Memory B cell (primary cell): ENCODE measurements at regions not wholly inside any gene's neighbourhood (a gene's known extent, or its start where the extent isn't known, plus 50 kb on each side); places are given as distances from the start of the nearest gene placed in this dataset.
A peak's percentile ranks its signal among the peaks of the same experiment; 100 is the strongest.

Experiments used
- ATAC-seq: fragments of 150-1000 bp; cut with Tn5 transposase; 2 replicates; pipeline ENCODE4 v1.10.0; 2021; ENCODE audit warnings: low read depth, mild to moderate bottlenecking, moderate library complexity
- DNase-seq, 2 donors: peaks; one replicate each; pipeline ENCODE4 v3.0.0; 2022; ENCODE audit warnings: low spot score in 2 of 2
- H3K27ac Mint-ChIP-seq: one replicate; pipeline ENCODE4 v1.8.0; 2022; ENCODE audit warnings: mild to moderate bottlenecking, moderate library complexity, mixed read lengths
- H3K27me3 Mint-ChIP-seq: one replicate; pipeline ENCODE4 v1.8.0; 2022; ENCODE audit warnings: mixed read lengths
- H3K36me3 Mint-ChIP-seq: one replicate; pipeline ENCODE4 v1.8.0; 2022; ENCODE audit warnings: mild to moderate bottlenecking, mixed read lengths
- H3K4me1 Mint-ChIP-seq: one replicate; pipeline ENCODE4 v1.8.0; 2022; ENCODE audit warnings: mixed read lengths
- H3K4me3 Mint-ChIP-seq: one replicate; pipeline ENCODE4 v1.8.0; 2022; ENCODE audit warnings: mild to moderate bottlenecking, moderate library complexity, mixed read lengths
- H3K9me3 Mint-ChIP-seq: one replicate; pipeline ENCODE4 v1.8.0; 2022; ENCODE audit warnings: mixed read lengths

DNA sequence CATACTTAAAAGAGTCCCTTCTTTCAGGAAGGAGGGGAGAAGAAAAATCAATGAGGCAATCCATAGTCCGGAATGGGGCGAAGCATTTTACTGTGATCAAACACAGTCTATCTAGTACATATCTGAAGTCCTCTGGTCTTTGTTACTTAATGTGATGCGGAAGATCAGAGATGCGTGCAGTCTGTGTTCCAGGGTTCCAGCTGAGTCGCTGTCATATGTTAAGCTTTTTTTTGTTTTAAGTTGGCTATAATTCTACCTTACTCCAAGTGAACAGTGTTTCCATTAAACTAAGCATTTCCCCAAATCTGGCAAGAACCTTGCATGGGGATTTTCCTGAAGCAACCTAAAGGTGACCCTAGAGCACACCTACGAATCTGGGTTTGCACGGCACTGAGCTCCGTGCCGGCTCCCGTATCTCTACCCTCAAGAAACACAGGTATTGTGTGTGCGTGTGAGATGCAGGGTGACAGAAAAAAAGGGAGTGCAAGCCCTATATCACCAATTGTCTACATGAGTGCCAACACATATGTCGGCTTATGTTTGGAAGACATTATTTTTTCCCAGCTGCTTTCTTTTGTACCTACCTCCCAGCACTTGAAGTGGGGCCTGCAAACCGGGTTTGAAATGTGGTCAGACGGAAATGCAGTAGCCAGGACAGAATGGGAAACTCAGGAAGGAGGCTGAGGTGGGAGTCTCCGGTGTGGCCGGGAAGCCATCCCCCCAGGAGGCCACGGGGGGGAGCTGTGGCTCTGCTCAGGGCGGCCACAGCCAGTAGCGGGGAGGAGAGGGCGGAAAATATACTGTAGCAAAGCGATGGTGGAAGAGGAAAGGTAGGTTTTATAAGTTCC is 435.8 kb upstream of the MGMT start:
- no peak for ATAC-seq
- Mint-ChIP-seq H3K4me1 (no peaks in the 10 kb centered on the region), H3K9me3 (no peaks in the 10 kb centered on the region), H3K27ac (no peak overlapping the region), H3K4me3 (no peak overlapping the region), H3K36me3 (no peaks in the 10 kb centered on the region), H3K27me3 (peaks cover 6% of the 10 kb centered on the region)
- peak; percentile 2 to 14 for DNase-seq

DNA sequence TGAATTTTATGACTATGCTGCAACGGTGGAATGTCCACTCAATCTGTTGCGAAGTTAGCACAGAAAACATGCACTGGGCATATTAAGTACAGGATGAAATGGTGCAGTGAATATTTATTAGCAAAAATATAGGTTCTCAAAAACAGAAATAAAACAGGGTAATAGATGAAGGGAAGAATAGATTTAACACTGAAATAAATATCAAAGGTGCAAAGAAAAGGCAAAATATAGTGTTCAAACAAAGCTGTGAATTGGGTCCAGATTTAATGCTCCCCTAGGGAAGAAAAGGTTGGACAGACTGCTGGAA is 435.2 kb upstream of the MGMT start:
- Mint-ChIP-seq H3K4me3 (no peak overlapping the region), H3K4me1 (no peaks in the 10 kb centered on the region), H3K36me3 (no peaks in the 10 kb centered on the region), H3K27ac (no peak overlapping the region), H3K27me3 (peaks cover 6% of the 10 kb centered on the region), H3K9me3 (no peaks in the 10 kb centered on the region)
- ATAC-seq: no peak
- no peak for DNase-seq

DNA sequence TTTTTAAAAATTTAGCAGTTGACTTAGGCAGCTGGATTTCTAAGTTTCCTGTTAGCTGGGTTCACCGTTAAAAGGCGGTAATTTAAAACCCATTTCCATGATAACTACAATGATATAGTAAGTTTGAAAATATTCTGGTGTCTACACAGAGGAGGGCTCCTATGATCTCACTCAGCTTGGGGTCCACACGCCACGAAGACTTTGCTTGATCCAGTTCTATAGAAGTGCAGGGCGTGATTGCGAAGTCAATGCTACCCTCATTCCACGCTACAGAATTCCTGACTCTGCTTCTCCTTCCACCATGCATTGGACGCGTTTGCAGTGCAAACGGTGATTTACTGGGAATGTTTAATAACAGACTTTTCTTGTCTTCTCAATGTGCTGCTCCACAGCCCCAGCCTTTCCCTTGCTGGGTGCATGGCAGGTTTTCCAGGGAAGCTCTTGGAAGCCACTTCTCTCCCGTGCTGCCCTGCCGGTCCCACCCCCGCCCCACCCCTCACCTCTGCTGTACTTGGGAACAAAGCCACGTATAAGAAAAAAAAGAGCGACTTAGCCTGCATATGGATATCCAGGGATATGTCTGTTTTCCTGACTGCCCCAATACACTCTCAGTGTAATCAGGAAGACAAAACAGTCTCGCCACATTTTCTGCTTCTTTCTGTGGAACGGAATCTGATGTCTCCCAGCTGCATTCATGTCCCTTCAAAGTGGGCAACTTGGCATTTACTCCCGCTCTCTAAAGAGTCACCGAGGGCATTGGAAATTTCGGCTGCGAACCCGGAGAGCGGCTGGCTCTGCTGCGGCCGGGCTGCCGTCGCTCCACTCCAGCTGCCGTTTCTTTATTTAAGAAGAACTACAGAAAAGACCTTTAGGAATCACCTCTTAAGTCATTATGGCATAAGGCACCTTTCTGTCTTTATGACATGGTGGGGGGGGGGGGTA is 434.4 kb upstream of the MGMT start:
- no peak for ATAC-seq
- H3K27ac Mint-ChIP-seq: no peak overlapping the region
- no peak overlapping the region for H3K4me3 Mint-ChIP-seq
- H3K4me1 Mint-ChIP-seq: no peaks in the 10 kb centered on the region
- H3K27me3 Mint-ChIP-seq: peaks cover 8% of the 10 kb centered on the region
- DNase-seq: no peak
- H3K36me3 Mint-ChIP-seq: no peaks in the 10 kb centered on the region
- no peaks in the 10 kb centered on the region for H3K9me3 Mint-ChIP-seq

DNA sequence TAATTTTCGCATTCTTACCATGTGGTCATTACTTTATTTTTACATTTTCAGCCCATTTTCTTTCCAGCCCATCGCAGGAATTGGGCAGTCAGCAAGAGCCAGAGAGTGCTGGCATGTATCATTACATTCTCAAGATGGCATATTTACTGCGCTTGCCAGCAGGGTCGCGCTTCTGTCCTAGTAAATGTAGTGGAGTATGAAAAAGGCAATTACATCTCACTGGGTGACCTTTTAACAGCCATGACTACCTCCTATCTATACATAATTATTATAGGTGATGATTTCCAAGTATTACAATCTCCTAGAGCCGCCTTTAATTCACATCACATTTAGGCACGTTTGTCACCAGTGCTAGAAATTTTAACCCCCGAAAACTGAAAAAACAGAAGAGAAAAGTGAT is 433.7 kb upstream of the MGMT start:
- H3K27me3 Mint-ChIP-seq: peaks cover 8% of the 10 kb centered on the region
- H3K9me3 Mint-ChIP-seq: no peaks in the 10 kb centered on the region
- no peaks in the 10 kb centered on the region for H3K4me1 Mint-ChIP-seq
- no peak overlapping the region for H3K27ac Mint-ChIP-seq
- DNase-seq (no peak), ATAC-seq (no peak)
- H3K4me3 Mint-ChIP-seq: no peak overlapping the region
- H3K36me3 Mint-ChIP-seq: no peaks in the 10 kb centered on the region

DNA sequence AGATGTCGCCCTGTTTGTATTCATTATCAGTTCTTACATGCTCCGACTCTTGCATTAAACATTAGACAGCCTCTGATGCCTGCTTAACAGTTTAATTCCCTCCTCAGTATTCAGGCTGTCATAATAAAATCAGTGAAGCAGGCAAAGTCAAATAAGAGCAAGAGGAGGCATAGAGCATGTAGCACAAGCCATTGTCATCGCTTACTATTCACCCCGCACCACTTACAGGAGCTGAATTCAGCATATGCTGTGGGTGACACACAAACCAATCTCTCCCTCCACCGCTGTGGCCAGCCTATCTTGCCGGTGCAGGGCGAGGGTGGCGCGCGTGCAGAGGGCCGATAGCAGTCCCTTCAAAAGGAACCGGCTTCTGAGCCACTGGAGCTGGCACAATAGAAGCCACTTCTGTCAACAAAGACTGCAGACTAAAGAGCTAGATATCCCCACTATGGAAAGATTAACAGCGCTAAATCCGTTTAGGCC is 433.2 kb upstream of the MGMT start:
- Mint-ChIP-seq H3K4me3 (no peak overlapping the region), H3K9me3 (no peaks in the 10 kb centered on the region), H3K4me1 (no peaks in the 10 kb centered on the region), H3K27ac (no peak overlapping the region), H3K27me3 (peaks cover 8% of the 10 kb centered on the region), H3K36me3 (no peaks in the 10 kb centered on the region)
- ATAC-seq: no peak
- DNase-seq: no peak

DNA sequence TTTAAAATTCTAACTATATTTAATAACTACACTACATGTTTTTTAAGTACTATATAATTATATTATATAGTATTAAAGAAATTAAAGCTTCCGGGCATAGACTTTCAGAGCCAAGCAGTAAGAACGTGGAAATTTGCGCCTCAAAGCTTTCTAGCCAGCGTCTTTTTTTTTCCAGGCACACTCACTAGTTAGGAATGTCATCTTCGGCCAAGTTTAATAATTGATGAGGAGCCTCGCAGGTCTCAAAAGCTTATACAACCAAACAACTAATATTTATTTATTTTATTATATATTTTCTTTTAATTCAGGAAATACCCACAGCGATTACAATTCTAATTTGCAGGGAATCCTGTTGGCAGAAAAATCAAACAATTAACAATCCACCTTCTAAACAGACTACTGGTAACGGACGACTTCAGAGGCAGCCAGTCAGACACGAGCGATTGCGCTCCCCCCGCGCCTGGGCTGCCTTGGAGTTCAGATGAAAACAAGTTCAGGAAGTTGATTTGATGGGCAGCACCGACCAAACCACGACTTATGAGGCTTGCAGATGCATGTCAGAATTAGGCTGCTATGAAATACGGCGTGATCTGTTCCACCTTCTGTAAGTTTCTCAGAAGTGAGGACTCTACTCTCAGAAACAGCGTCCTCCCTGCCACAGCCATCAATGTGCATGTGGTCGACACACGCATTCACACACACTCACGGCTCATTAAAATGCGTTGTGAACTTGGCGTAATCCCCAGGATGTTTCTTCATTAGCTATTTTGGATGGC is 431.8 kb upstream of the MGMT start:
- H3K4me3 Mint-ChIP-seq: no peak overlapping the region
- DNase-seq: no peak
- H3K27me3 Mint-ChIP-seq: peaks cover 7% of the 10 kb centered on the region
- H3K9me3 Mint-ChIP-seq: no peaks in the 10 kb centered on the region
- H3K36me3 Mint-ChIP-seq: no peaks in the 10 kb centered on the region
- no peaks in the 10 kb centered on the region for H3K4me1 Mint-ChIP-seq
- no peak overlapping the region for H3K27ac Mint-ChIP-seq
- ATAC-seq: no peak

DNA sequence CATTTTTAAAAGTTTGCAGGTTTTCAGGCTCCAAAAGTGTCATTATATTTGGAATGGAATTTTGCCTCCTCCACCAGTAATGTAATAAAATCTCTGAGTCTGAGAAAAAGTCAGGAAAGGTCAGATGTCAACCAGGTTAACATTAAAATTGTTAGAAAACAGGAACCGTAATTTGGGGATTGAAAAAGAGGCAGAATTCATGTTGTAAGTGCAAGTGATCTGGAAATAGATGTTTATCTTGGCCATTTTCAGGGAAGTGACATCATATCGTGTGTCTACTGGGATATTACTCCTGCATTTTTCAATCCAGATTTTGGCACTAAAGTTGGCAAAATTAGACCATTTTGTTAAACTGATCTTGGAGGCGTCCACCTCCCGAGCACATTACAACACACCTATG is 428.5 kb upstream of the MGMT start:
- no peak for DNase-seq
- ATAC-seq: no peak
- no peaks in the 10 kb centered on the region for H3K9me3 Mint-ChIP-seq
- H3K27me3 Mint-ChIP-seq: peaks cover 13% of the 10 kb centered on the region
- no peak overlapping the region for H3K4me3 Mint-ChIP-seq
- H3K4me1 Mint-ChIP-seq: peaks cover 2% of the 10 kb centered on the region
- H3K27ac Mint-ChIP-seq: no peak overlapping the region
- no peaks in the 10 kb centered on the region for H3K36me3 Mint-ChIP-seq

DNA sequence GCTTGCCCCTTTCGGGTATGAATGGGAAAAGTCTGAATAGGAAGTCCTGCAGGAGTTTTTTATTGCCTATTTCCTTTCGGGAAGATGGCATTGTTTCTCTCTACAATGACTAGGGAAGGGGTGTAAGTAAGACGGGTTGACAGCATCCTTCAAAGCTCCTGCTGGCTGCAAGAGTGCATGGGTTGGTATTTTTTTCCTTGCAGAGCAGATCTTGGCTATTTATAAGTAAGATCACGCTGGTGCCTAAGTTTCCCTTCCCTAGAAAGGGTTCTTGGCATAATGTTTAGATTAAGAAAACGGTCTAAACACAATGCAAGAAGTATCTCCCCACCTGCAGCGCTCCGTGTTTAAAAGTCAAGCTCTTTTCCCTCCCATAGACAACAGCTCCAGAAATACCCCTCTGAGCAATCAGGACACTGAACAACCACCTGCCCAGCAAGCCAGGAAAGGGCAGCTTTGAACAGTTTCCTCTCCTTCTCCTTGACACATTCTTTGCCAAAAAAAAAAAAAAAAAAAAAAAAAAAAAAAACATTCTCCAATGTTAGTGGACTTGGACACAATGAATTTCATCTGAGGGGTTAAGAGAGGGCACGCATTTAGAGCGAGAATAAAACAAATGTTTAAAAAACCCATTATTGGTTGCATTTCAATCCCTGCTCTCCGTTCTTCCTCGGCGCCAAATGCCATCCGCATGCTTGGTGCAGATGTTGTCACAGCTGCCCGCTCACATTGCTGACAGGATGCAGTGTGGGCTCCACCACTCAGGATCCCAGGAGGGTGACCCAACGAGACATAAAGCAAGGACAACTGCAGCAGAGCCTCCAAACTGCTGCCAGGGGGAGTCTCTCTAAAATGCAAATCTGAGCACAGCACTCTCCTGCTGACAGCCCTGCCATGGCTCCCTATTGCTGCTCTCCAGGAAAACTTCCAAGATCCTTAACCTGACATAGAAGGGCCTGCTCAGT is 427.4 kb upstream of the MGMT start:
- Mint-ChIP-seq H3K4me1 (peaks cover 2% of the 10 kb centered on the region), H3K27me3 (peaks cover 12% of the 10 kb centered on the region), H3K27ac (no peak overlapping the region), H3K9me3 (no peaks in the 10 kb centered on the region), H3K4me3 (no peak overlapping the region), H3K36me3 (no peaks in the 10 kb centered on the region)
- no peak for DNase-seq
- ATAC-seq: no peak

DNA sequence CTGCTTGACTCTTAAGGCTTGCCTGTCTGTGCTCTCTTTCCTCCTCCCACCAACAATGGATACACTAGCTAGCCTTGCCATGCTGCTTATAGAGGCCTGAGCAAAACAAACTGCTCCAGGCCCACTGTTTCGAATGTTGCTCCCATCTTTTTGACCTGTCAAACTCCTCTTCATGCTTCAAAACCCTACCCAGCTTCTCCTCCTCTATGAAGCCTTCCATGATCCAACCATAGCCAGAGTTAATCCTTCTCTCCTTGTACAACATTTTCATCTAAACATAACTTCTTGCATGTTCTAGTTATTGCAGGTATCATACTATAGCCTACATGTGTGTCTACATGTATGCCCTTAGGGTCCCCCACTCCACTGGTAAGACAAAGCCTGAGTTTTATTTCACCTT is 426.7 kb upstream of the MGMT start:
- Mint-ChIP-seq H3K27ac (no peak overlapping the region), H3K9me3 (no peaks in the 10 kb centered on the region), H3K4me3 (no peak overlapping the region), H3K27me3 (peaks cover 11% of the 10 kb centered on the region), H3K36me3 (no peaks in the 10 kb centered on the region), H3K4me1 (peaks cover 2% of the 10 kb centered on the region)
- DNase-seq: no peak
- ATAC-seq: no peak

DNA sequence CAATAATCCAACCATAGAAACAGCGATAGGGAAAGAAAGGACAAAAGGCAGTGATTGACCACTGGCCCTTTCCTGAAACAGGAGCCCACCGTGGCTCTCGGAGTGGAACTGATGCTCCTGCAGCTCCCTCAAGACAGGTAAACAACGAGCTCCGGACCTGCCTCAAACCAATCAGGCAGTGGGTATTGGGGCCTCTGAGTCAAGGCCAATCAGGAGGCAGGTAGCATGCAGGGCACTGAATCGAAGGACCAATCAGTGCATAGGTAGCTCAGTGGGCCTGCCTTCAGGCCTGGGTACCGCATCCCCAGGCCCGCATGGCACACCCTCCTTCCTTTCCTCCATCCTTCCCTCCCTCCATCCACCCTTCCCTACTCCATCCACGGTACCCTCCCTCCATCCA is 425.1 kb upstream of the MGMT start:
- H3K27me3 Mint-ChIP-seq: peaks cover 10% of the 10 kb centered on the region
- H3K9me3 Mint-ChIP-seq: no peaks in the 10 kb centered on the region
- ATAC-seq (no peak), DNase-seq (no peak)
- H3K36me3 Mint-ChIP-seq: no peaks in the 10 kb centered on the region
- no peak overlapping the region for H3K4me3 Mint-ChIP-seq
- H3K27ac Mint-ChIP-seq: no peak overlapping the region
- peaks cover 2% of the 10 kb centered on the region for H3K4me1 Mint-ChIP-seq

DNA sequence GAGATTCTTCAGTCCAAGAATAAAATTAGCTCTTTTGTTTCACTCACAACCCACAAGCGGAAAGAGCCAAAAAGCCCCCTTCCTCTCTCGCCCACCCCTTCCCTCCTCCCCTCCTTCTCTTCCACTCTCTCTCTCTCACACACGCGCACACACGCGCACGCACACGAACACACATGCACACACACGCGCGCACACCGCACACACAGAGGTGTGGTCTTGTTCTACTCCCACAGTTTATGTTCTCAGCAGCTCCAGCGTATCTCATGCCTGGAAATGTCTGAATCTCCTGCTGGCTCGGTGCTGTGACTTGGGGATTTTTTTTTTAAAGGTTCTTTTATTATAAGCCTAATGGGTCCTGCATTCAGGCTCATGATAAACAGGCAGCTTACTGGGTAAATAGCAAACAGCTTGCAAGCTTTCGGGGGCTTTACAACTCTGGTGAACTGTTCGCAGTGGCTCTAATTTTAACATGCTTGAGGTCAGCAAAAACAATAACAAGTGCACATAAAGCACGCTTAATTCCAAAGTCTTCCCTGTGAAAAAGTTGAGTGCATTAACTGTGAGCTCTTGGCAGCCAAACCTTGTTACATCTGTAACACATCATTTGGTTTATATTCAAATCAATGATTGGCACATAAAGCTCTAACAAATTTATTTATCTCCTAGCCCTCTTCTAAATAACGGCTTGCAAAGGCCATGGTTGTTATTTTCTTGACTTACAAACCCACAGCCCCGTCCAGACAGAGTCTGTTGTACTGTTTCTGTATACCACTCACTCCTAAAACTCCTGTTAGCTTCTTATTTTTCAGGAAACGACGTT is 424.1 kb upstream of the MGMT start:
- ATAC-seq (no peak), DNase-seq (no peak)
- Mint-ChIP-seq H3K36me3 (no peaks in the 10 kb centered on the region), H3K4me3 (no peak overlapping the region), H3K9me3 (no peaks in the 10 kb centered on the region), H3K4me1 (peaks cover 2% of the 10 kb centered on the region), H3K27ac (no peak overlapping the region), H3K27me3 (peaks cover 10% of the 10 kb centered on the region)

DNA sequence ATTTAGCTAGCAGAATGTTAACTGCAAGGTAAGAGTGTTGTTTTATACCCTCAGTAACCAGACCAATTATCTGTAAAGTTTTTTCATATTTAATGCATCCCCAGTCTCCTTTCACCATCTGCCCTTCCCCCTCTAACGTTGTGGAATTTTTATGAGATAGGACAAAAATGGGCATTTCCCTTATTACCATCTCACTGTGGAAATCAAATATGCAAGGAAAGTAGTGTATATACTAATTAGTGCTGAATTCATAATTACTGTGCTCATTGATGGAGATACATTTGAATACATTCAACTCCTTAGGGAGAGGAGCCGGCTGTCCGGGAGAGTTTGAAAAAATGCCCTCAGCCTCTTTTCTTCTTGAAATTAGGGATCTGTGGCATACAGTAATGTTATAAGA is 423.4 kb upstream of the MGMT start:
- H3K36me3 Mint-ChIP-seq: no peaks in the 10 kb centered on the region
- ATAC-seq (no peak), DNase-seq (no peak)
- peaks cover 10% of the 10 kb centered on the region for H3K27me3 Mint-ChIP-seq
- H3K4me1 Mint-ChIP-seq: peaks cover 2% of the 10 kb centered on the region
- no peaks in the 10 kb centered on the region for H3K9me3 Mint-ChIP-seq
- no peak overlapping the region for H3K4me3 Mint-ChIP-seq
- no peak overlapping the region for H3K27ac Mint-ChIP-seq
